Fibroblast of lung (primary cell): ENCODE measurements at regions not wholly inside any gene's neighbourhood (a gene's known extent, or its start where the extent isn't known, plus 50 kb on each side); places are given as distances from the start of the nearest gene placed in this dataset.

ENCODE experiments used
- DNase-seq, 2 donors: peaks; one replicate each; pipeline versions ENCODE4 v3.0.0 to v3.0.0-alpha.2; 2010; ENCODE audit warnings: low read depth in 2 of 2
- H2AFZ ChIP-seq: 2 replicates; pipeline ENCODE4 v1.5.1; 2012; ENCODE audit warnings: low read length, control low read depth, inconsistent platforms
- H3K27ac ChIP-seq: 2 replicates; pipeline ENCODE4 v1.5.1; 2011; ENCODE audit warnings: low read length, control low read depth; ENCODE audit not compliant: insufficient read depth
- H3K27me3 ChIP-seq: 2 replicates; pipeline ENCODE4 v1.5.1; 2011; ENCODE audit warnings: mild to moderate bottlenecking, low read length; ENCODE audit not compliant: control insufficient read depth, insufficient read depth
- H3K36me3 ChIP-seq: 2 replicates; pipeline ENCODE4 v1.5.1; 2011; ENCODE audit warnings: low read length; ENCODE audit not compliant: control insufficient read depth, insufficient read depth
- H3K4me1 ChIP-seq: 2 replicates; pipeline ENCODE4 v1.5.1; 2011; ENCODE audit warnings: low read length; ENCODE audit not compliant: control insufficient read depth, insufficient read depth; ENCODE audit errors: extremely low read depth
- H3K4me2 ChIP-seq: 2 replicates; pipeline ENCODE4 v1.5.1; 2011; ENCODE audit warnings: low read length, control low read depth; ENCODE audit not compliant: insufficient read depth; ENCODE audit errors: extremely low read depth
- H3K4me3 ChIP-seq, 4 experiments: fragments of 200-600 bp in 1 of 4; sonication (generic) in 1 of 4; replicated peaks in 1 of 4; 2 replicates each; pipeline ENCODE4 v1.5.1; 2011 to 2016; ENCODE audit warnings: low read length in 4 of 4, low read depth in 3 of 4, mild to moderate bottlenecking in 3 of 4, control low read depth in 2 of 4, inconsistent platforms in 1 of 4, mixed read lengths in 1 of 4; ENCODE audit not compliant: insufficient read depth in 1 of 4; ENCODE audit errors: control extremely low read depth in 1 of 4
- H3K79me2 ChIP-seq: 2 replicates; pipeline ENCODE4 v1.5.1; 2012; ENCODE audit warnings: mild to moderate bottlenecking, low read length, inconsistent platforms; ENCODE audit not compliant: control insufficient read depth, insufficient read depth
- H3K9ac ChIP-seq: 2 replicates; pipeline ENCODE4 v1.5.1; 2011; ENCODE audit warnings: mild to moderate bottlenecking, low read length, control low read depth; ENCODE audit not compliant: insufficient read depth
- H3K9me3 ChIP-seq: 2 replicates; pipeline ENCODE4 v1.5.1; 2012; ENCODE audit warnings: low read depth, low read length; ENCODE audit not compliant: control insufficient read depth, insufficient read depth
- H4K20me1 ChIP-seq: 2 replicates; pipeline ENCODE4 v1.5.1; 2011; ENCODE audit warnings: low read length; ENCODE audit not compliant: control insufficient read depth, insufficient read depth; ENCODE audit errors: extremely low read depth
- EZH2 ChIP-seq: IDR thresholded peaks from 2 replicates; pipeline ENCODE4 v1.5.1; 2012; ENCODE audit warnings: low read length, control low read depth, mild to moderate bottlenecking; ENCODE audit errors: missing control alignments
- TF ChIP-seq, protein P1 (sequence below), 2 donors: IDR thresholded peaks in 1 of 2; conservative IDR thresholded peaks in 1 of 2; 1 replicate in 1 of 2; 2 replicates in 1 of 2; pipeline ENCODE4 v1.5.1; 2011 to 2012; ENCODE audit warnings: low read length in 2 of 2, control low read depth in 1 of 2, inconsistent platforms in 1 of 2, low read depth in 1 of 2, mild to moderate bottlenecking in 1 of 2

- H3K79me2 ChIP-seq = no peaks in the 10 kb centered on the region
- TF ChIP-seq EZH2 = no peak
- TF ChIP-seq, protein P1, sequence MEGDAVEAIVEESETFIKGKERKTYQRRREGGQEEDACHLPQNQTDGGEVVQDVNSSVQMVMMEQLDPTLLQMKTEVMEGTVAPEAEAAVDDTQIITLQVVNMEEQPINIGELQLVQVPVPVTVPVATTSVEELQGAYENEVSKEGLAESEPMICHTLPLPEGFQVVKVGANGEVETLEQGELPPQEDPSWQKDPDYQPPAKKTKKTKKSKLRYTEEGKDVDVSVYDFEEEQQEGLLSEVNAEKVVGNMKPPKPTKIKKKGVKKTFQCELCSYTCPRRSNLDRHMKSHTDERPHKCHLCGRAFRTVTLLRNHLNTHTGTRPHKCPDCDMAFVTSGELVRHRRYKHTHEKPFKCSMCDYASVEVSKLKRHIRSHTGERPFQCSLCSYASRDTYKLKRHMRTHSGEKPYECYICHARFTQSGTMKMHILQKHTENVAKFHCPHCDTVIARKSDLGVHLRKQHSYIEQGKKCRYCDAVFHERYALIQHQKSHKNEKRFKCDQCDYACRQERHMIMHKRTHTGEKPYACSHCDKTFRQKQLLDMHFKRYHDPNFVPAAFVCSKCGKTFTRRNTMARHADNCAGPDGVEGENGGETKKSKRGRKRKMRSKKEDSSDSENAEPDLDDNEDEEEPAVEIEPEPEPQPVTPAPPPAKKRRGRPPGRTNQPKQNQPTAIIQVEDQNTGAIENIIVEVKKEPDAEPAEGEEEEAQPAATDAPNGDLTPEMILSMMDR (conservative IDR thresholded peaks at IDR 0.05 in 1 of 2, IDR thresholded peaks at IDR 0.05 in 1 of 2; ENCODE audit: low read depth in 1 of 2, low read length in 2 of 2) = no peak
These were observed 116.2 kb downstream of the FOXD2 start for GRCh38 chr1:47554082-47554481.

GRCh38 chr1:47554901-47555300 lies 117.1 kb downstream of the FOXD2 start:
- Histone ChIP-seq H3K27me3 (no peaks in the 10 kb centered on the region), H3K4me3 (no peak overlapping the region), H3K79me2 (no peaks in the 10 kb centered on the region), H3K27ac (no peak overlapping the region), H3K36me3 (no peaks in the 10 kb centered on the region), H3K4me2 (no peak overlapping the region), H3K9me3 (no peaks in the 10 kb centered on the region), H3K4me1 (no peaks in the 10 kb centered on the region), H3K9ac (no peak overlapping the region), H2AFZ (no peak overlapping the region), H4K20me1 (no peaks in the 10 kb centered on the region)
- TF ChIP-seq, protein P1 (conservative IDR thresholded peaks at IDR 0.05 in 1 of 2, IDR thresholded peaks at IDR 0.05 in 1 of 2; ENCODE audit: low read depth in 1 of 2, low read length in 2 of 2) = no peak
- no peak for TF ChIP-seq EZH2
- DNase-seq = peak in 1 of 2 donors; percentile 69

More at GRCh38 chr1:47554082-47554481, 116.2 kb downstream of the FOXD2 start:
- Histone ChIP-seq H3K27me3 (no peaks in the 10 kb centered on the region), H3K4me1 (no peaks in the 10 kb centered on the region), H3K9me3 (no peaks in the 10 kb centered on the region), H3K36me3 (no peaks in the 10 kb centered on the region), H3K4me3 (no peak overlapping the region), H3K9ac (no peak overlapping the region), H3K27ac (no peak overlapping the region), H4K20me1 (no peaks in the 10 kb centered on the region), H3K4me2 (no peak overlapping the region), H2AFZ (no peak overlapping the region)
- DNase-seq = no peak

DNA sequence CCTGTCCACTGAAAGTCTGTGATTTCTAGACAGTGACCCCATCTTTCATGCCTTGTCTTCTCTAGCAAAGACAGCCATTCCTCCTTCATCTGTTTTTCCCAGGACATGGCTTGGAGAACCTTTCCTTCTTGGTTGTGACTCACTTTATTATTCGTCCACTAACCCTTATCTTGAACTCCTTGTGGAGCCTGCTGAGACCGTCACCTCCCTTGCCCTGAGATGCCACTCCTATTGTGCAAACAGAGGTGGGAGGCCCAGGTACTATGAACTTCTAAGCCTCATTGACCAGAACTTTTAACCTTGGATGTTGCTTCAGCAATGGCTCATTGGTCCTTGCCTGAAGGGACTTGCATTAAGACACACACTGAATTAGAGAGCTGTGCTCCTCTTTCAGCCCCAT lies 117.5 kb downstream of the FOXD2 start:
- TF ChIP-seq, protein P1 (conservative IDR thresholded peaks at IDR 0.05 in 1 of 2, IDR thresholded peaks at IDR 0.05 in 1 of 2; ENCODE audit: low read depth in 1 of 2, low read length in 2 of 2) = no peak
- Histone ChIP-seq H3K27ac (no peak overlapping the region), H3K36me3 (no peaks in the 10 kb centered on the region), H3K79me2 (no peaks in the 10 kb centered on the region), H3K27me3 (no peaks in the 10 kb centered on the region), H4K20me1 (no peaks in the 10 kb centered on the region), H3K4me1 (no peaks in the 10 kb centered on the region), H3K9ac (no peak overlapping the region), H2AFZ (no peak overlapping the region), H3K4me2 (no peak overlapping the region), H3K4me3 (no peak overlapping the region), H3K9me3 (no peaks in the 10 kb centered on the region)
- DNase-seq = no peak
